ENCODE measurements at regions not wholly inside any gene's neighbourhood (a gene's known extent, or its start where the extent isn't known, plus 50 kb on each side); places are given as distances from the start of the nearest gene placed in this dataset.

GRCh38 chr9:106393226-106393625 is 469.7 kb upstream of the ZNF462 start:
- H3K9ac ChIP-seq (ENCODE audit: low read depth, low read length), result no peak overlapping the region

GRCh38 chr9:106400170-106400569 is 462.8 kb upstream of the ZNF462 start:
- H3K9ac ChIP-seq (ENCODE audit: low read depth, low read length), result no peak overlapping the region
- H3K4me1 ChIP-seq (ENCODE audit: control insufficient read depth, insufficient read depth, low read length), result peaks cover under 1% of the 10 kb centered on the region; the same call in 1 of the 2 replicates
- H3K36me3 ChIP-seq (ENCODE audit: control insufficient read depth, insufficient read depth, low read length), result no peaks in the 10 kb centered on the region
- H3K9me3 ChIP-seq (ENCODE audit: control insufficient read depth, insufficient read depth, low read length), result no peaks in the 10 kb centered on the region
- H3K27me3 ChIP-seq (ENCODE audit: control insufficient read depth, insufficient read depth, low read length), result no peaks in the 10 kb centered on the region
- H3K27ac ChIP-seq (ENCODE audit: low read depth, low read length), result no peak overlapping the region
- no peak overlapping the region for H3K4me3 ChIP-seq (ENCODE audit: low read depth, low read length)

More at GRCh38 chr9:106393226-106393625, 469.7 kb upstream of the ZNF462 start:
- H3K9me3 ChIP-seq (ENCODE audit: control insufficient read depth, insufficient read depth, low read length), result no peaks in the 10 kb centered on the region
- H3K27me3 ChIP-seq (ENCODE audit: control insufficient read depth, insufficient read depth, low read length), result no peaks in the 10 kb centered on the region
- no peaks in the 10 kb centered on the region for H3K36me3 ChIP-seq (ENCODE audit: control insufficient read depth, insufficient read depth, low read length)
- H3K4me3 ChIP-seq (ENCODE audit: low read depth, low read length), result no peak overlapping the region
- no peaks in the 10 kb centered on the region for H3K4me1 ChIP-seq (ENCODE audit: control insufficient read depth, insufficient read depth, low read length)
- H3K27ac ChIP-seq (ENCODE audit: low read depth, low read length), result no peak overlapping the region

- Histone ChIP-seq H3K4me3 (ENCODE audit: low read depth, low read length) (no peak overlapping the region), H3K4me1 (ENCODE audit: control insufficient read depth, insufficient read depth, low read length) (peaks cover 9% of the 10 kb centered on the region; the same call in 1 of the 2 replicates), H3K9me3 (ENCODE audit: control insufficient read depth, insufficient read depth, low read length) (no peaks in the 10 kb centered on the region), H3K9ac (ENCODE audit: low read depth, low read length) (no peak overlapping the region), H3K36me3 (ENCODE audit: control insufficient read depth, insufficient read depth, low read length) (no peaks in the 10 kb centered on the region), H3K27me3 (ENCODE audit: control insufficient read depth, insufficient read depth, low read length) (no peaks in the 10 kb centered on the region), H3K27ac (ENCODE audit: low read depth, low read length) (no peak overlapping the region)
Observed at GRCh38 chr9:106400950-106401349, 462.0 kb upstream of the ZNF462 start.

- Histone ChIP-seq H3K36me3 (ENCODE audit: control insufficient read depth, insufficient read depth, low read length) (no peaks in the 10 kb centered on the region), H3K4me1 (ENCODE audit: control insufficient read depth, insufficient read depth, low read length) (peaks cover 14% of the 10 kb centered on the region; the same call in 1 of the 2 replicates), H3K4me3 (ENCODE audit: low read depth, low read length) (no peak overlapping the region), H3K9ac (ENCODE audit: low read depth, low read length) (no peak overlapping the region), H3K27ac (ENCODE audit: low read depth, low read length) (peak overlapping the region; percentile 31), H3K27me3 (ENCODE audit: control insufficient read depth, insufficient read depth, low read length) (no peaks in the 10 kb centered on the region), H3K9me3 (ENCODE audit: control insufficient read depth, insufficient read depth, low read length) (no peaks in the 10 kb centered on the region)
Observed at GRCh38 chr9:106403081-106403480, 459.9 kb upstream of the ZNF462 start.

- Histone ChIP-seq H3K4me3 (ENCODE audit: low read depth, low read length) (no peak overlapping the region), H3K27me3 (ENCODE audit: control insufficient read depth, insufficient read depth, low read length) (no peaks in the 10 kb centered on the region), H3K9me3 (ENCODE audit: control insufficient read depth, insufficient read depth, low read length) (no peaks in the 10 kb centered on the region), H3K27ac (ENCODE audit: low read depth, low read length) (no peak overlapping the region), H3K9ac (ENCODE audit: low read depth, low read length) (no peak overlapping the region), H3K36me3 (ENCODE audit: control insufficient read depth, insufficient read depth, low read length) (no peaks in the 10 kb centered on the region), H3K4me1 (ENCODE audit: control insufficient read depth, insufficient read depth, low read length) (peaks cover 14% of the 10 kb centered on the region; the same call in 1 of the 2 replicates)
Observed at GRCh38 chr9:106404137-106404536, 458.8 kb upstream of the ZNF462 start.

- H3K9me3 ChIP-seq (ENCODE audit: control insufficient read depth, insufficient read depth, low read length), result no peaks in the 10 kb centered on the region
- H3K27ac ChIP-seq (ENCODE audit: low read depth, low read length), result peak overlapping the region; percentile 23
- H3K4me1 ChIP-seq (ENCODE audit: control insufficient read depth, insufficient read depth, low read length), result peaks cover 14% of the 10 kb centered on the region; the same call in 1 of the 2 replicates
- H3K27me3 ChIP-seq (ENCODE audit: control insufficient read depth, insufficient read depth, low read length), result no peaks in the 10 kb centered on the region
- H3K9ac ChIP-seq (ENCODE audit: low read depth, low read length), result no peak overlapping the region
- no peak overlapping the region for H3K4me3 ChIP-seq (ENCODE audit: low read depth, low read length)
- no peaks in the 10 kb centered on the region for H3K36me3 ChIP-seq (ENCODE audit: control insufficient read depth, insufficient read depth, low read length)
Observed at GRCh38 chr9:106405871-106406435, 457.0 kb upstream of the ZNF462 start.

GRCh38 chr9:106414042-106414441 is 448.9 kb upstream of the ZNF462 start:
- Histone ChIP-seq H3K9ac (ENCODE audit: low read depth, low read length) (no peak overlapping the region), H3K27me3 (ENCODE audit: control insufficient read depth, insufficient read depth, low read length) (no peaks in the 10 kb centered on the region), H3K27ac (ENCODE audit: low read depth, low read length) (no peak overlapping the region), H3K9me3 (ENCODE audit: control insufficient read depth, insufficient read depth, low read length) (no peaks in the 10 kb centered on the region), H3K4me1 (ENCODE audit: control insufficient read depth, insufficient read depth, low read length) (peaks cover 7% of the 10 kb centered on the region; the same call in 1 of the 2 replicates), H3K36me3 (ENCODE audit: control insufficient read depth, insufficient read depth, low read length) (no peaks in the 10 kb centered on the region), H3K4me3 (ENCODE audit: low read depth, low read length) (no peak overlapping the region)

GRCh38 chr9:106417685-106418084 is 445.3 kb upstream of the ZNF462 start:
- H3K27ac ChIP-seq (ENCODE audit: low read depth, low read length), result no peak overlapping the region
- H3K9me3 ChIP-seq (ENCODE audit: control insufficient read depth, insufficient read depth, low read length), result no peaks in the 10 kb centered on the region
- H3K27me3 ChIP-seq (ENCODE audit: control insufficient read depth, insufficient read depth, low read length), result no peaks in the 10 kb centered on the region
- H3K4me1 ChIP-seq (ENCODE audit: control insufficient read depth, insufficient read depth, low read length), result peaks cover 15% of the 10 kb centered on the region
- H3K9ac ChIP-seq (ENCODE audit: low read depth, low read length), result no peak overlapping the region
- no peaks in the 10 kb centered on the region for H3K36me3 ChIP-seq (ENCODE audit: control insufficient read depth, insufficient read depth, low read length)
- no peak overlapping the region for H3K4me3 ChIP-seq (ENCODE audit: low read depth, low read length)

- no peak overlapping the region for H3K4me3 ChIP-seq (ENCODE audit: low read depth, low read length)
- H3K9ac ChIP-seq (ENCODE audit: low read depth, low read length), result no peak overlapping the region
- no peaks in the 10 kb centered on the region for H3K36me3 ChIP-seq (ENCODE audit: control insufficient read depth, insufficient read depth, low read length)
- H3K9me3 ChIP-seq (ENCODE audit: control insufficient read depth, insufficient read depth, low read length), result no peaks in the 10 kb centered on the region
- H3K27me3 ChIP-seq (ENCODE audit: control insufficient read depth, insufficient read depth, low read length), result no peaks in the 10 kb centered on the region
- peaks cover 7% of the 10 kb centered on the region; the same call in 1 of the 2 replicates for H3K4me1 ChIP-seq (ENCODE audit: control insufficient read depth, insufficient read depth, low read length)
- H3K27ac ChIP-seq (ENCODE audit: low read depth, low read length), result no peak overlapping the region
Observed at GRCh38 chr9:106419829-106420228, 443.1 kb upstream of the ZNF462 start.

GRCh38 chr9:106420511-106420944 is 442.4 kb upstream of the ZNF462 start:
- Histone ChIP-seq H3K36me3 (ENCODE audit: control insufficient read depth, insufficient read depth, low read length) (no peaks in the 10 kb centered on the region), H3K4me1 (ENCODE audit: control insufficient read depth, insufficient read depth, low read length) (peaks cover 7% of the 10 kb centered on the region; the same call in 1 of the 2 replicates), H3K9ac (ENCODE audit: low read depth, low read length) (no peak overlapping the region), H3K4me3 (ENCODE audit: low read depth, low read length) (no peak overlapping the region), H3K27ac (ENCODE audit: low read depth, low read length) (no peak overlapping the region), H3K27me3 (ENCODE audit: control insufficient read depth, insufficient read depth, low read length) (no peaks in the 10 kb centered on the region), H3K9me3 (ENCODE audit: control insufficient read depth, insufficient read depth, low read length) (no peaks in the 10 kb centered on the region)

- Histone ChIP-seq H3K9me3 (ENCODE audit: control insufficient read depth, insufficient read depth, low read length) (no peaks in the 10 kb centered on the region), H3K27me3 (ENCODE audit: control insufficient read depth, insufficient read depth, low read length) (no peaks in the 10 kb centered on the region), H3K9ac (ENCODE audit: low read depth, low read length) (no peak overlapping the region), H3K27ac (ENCODE audit: low read depth, low read length) (no peak overlapping the region), H3K4me1 (ENCODE audit: control insufficient read depth, insufficient read depth, low read length) (peaks cover 7% of the 10 kb centered on the region; the same call in 1 of the 2 replicates), H3K4me3 (ENCODE audit: low read depth, low read length) (no peak overlapping the region), H3K36me3 (ENCODE audit: control insufficient read depth, insufficient read depth, low read length) (no peaks in the 10 kb centered on the region)
Observed at GRCh38 chr9:106421772-106422171, 441.2 kb upstream of the ZNF462 start.
